SU-DHL-6 (cell line): ENCODE measurements at regions not wholly inside any gene's neighbourhood (a gene's known extent, or its start where the extent isn't known, plus 50 kb on each side); places are given as distances from the start of the nearest gene placed in this dataset.

Source experiments
- EZH2phosphoT487 ChIP-seq: fragments of 200-600 bp; sonication (generic), shearing (Covaris generic); conservative IDR thresholded peaks from 2 replicates; pipeline ENCODE4 v1.6.1; 2018; ENCODE audit warnings: mild to moderate bottlenecking, antibody characterized with exemption, low read length, moderate library complexity, mixed read lengths
- TF ChIP-seq, protein P1 (sequence below): fragments of 200-600 bp; sonication (generic); IDR thresholded peaks from one replicate; pipeline ENCODE4 v1.5.1; 2017; ENCODE audit warnings: antibody characterized with exemption, mild to moderate bottlenecking, low read length, moderate library complexity; ENCODE audit not compliant: insufficient read depth, poor library complexity, severe bottlenecking

DNA sequence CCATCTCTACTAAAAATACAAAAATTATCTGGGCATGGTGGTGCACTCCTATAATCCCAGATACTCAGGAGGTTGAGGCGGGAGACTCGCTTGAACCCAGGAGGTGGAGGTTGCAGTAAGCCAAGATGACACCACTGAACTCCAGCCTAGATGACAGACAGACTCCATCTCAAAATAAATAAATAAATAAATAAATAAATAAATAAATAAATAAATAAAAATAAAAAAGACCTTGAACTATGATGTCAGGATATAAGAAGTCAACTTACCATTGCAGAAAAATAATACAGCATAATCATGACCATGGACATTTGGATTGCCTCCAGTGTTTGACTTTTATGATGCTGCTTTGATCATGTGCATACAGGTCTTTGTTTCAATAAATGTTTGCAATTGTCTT lies 484.3 kb upstream of the ROBO1 start:
- TF ChIP-seq, protein P1, sequence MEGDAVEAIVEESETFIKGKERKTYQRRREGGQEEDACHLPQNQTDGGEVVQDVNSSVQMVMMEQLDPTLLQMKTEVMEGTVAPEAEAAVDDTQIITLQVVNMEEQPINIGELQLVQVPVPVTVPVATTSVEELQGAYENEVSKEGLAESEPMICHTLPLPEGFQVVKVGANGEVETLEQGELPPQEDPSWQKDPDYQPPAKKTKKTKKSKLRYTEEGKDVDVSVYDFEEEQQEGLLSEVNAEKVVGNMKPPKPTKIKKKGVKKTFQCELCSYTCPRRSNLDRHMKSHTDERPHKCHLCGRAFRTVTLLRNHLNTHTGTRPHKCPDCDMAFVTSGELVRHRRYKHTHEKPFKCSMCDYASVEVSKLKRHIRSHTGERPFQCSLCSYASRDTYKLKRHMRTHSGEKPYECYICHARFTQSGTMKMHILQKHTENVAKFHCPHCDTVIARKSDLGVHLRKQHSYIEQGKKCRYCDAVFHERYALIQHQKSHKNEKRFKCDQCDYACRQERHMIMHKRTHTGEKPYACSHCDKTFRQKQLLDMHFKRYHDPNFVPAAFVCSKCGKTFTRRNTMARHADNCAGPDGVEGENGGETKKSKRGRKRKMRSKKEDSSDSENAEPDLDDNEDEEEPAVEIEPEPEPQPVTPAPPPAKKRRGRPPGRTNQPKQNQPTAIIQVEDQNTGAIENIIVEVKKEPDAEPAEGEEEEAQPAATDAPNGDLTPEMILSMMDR = no peak
- no peak for TF ChIP-seq EZH2phosphoT487
